Hepatocyte (in vitro differentiated cells): ENCODE measurements at regions not wholly inside any gene's neighbourhood (a gene's known extent, or its start where the extent isn't known, plus 50 kb on each side); places are given as distances from the start of the nearest gene placed in this dataset.

Experiments
- EZH2 ChIP-seq: fragments of 200-600 bp; sonication (generic); IDR thresholded peaks from 2 replicates; pipeline ENCODE4 v1.6.1; 2016; ENCODE audit warnings: antibody characterized with exemption, mild to moderate bottlenecking, borderline replicate concordance
- TF ChIP-seq, protein P1 (sequence below): fragments of 200-600 bp; sonication (generic); IDR thresholded peaks from 2 replicates; pipeline ENCODE4 v1.5.1; 2016; ENCODE audit warnings: antibody characterized with exemption, mild to moderate bottlenecking; ENCODE audit not compliant: poor library complexity

DNA sequence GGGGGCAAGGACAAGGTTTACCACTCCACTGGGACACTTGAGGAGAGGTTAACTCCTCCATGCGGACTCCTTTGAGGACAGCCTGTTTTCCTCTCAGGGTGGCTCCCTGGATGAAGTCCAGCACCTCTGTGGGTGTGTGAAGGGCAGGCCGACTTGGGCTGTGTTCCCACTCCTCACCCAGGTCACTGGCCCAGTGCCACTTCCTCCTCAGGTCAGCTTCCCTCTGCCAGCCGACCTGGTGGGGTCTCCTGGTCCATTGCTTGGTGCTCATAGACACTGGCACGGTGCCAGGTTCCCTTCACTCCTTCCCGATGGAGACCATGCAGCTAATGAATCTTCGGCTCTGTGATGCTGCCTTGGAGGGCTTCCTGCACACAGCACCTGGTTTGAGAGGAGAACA lies 146.4 kb upstream of the RTL1 start:
- TF ChIP-seq EZH2, result no peak
- TF ChIP-seq, protein P1, sequence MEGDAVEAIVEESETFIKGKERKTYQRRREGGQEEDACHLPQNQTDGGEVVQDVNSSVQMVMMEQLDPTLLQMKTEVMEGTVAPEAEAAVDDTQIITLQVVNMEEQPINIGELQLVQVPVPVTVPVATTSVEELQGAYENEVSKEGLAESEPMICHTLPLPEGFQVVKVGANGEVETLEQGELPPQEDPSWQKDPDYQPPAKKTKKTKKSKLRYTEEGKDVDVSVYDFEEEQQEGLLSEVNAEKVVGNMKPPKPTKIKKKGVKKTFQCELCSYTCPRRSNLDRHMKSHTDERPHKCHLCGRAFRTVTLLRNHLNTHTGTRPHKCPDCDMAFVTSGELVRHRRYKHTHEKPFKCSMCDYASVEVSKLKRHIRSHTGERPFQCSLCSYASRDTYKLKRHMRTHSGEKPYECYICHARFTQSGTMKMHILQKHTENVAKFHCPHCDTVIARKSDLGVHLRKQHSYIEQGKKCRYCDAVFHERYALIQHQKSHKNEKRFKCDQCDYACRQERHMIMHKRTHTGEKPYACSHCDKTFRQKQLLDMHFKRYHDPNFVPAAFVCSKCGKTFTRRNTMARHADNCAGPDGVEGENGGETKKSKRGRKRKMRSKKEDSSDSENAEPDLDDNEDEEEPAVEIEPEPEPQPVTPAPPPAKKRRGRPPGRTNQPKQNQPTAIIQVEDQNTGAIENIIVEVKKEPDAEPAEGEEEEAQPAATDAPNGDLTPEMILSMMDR, result no peak
